NT2/D1 (cell line): ENCODE measurements at regions not wholly inside any gene's neighbourhood (a gene's known extent, or its start where the extent isn't known, plus 50 kb on each side); places are given as distances from the start of the nearest gene placed in this dataset.

Experiments
- SUZ12 ChIP-seq: IDR thresholded peaks from 2 replicates; pipeline ENCODE4 v1.6.1; 2011; ENCODE audit not compliant: insufficient read length, insufficient read depth; ENCODE audit errors: extremely low read depth
- YY1 ChIP-seq: IDR thresholded peaks from 2 replicates; pipeline ENCODE4 v1.6.1; 2011; ENCODE audit not compliant: insufficient read length, insufficient read depth
- ZNF274 ChIP-seq: IDR thresholded peaks from 2 replicates; pipeline ENCODE4 v1.6.1; 2011; ENCODE audit warnings: mild to moderate bottlenecking, low read depth, low read length

GRCh38 chr14:62629176-62629725 is 416.0 kb downstream of the KCNH5 start:
- TF ChIP-seq ZNF274: no peak
- TF ChIP-seq SUZ12: no peak
- no peak for TF ChIP-seq YY1
